Loucy (cell line): ENCODE measurements at regions not wholly inside any gene's neighbourhood (a gene's known extent, or its start where the extent isn't known, plus 50 kb on each side); places are given as distances from the start of the nearest gene placed in this dataset.

Source experiments
- H2AFZ ChIP-seq: fragments of 200-600 bp; sonication (generic); 2 replicates; pipeline ENCODE4 v1.6.0; 2016; ENCODE audit warnings: antibody characterized with exemption, mild to moderate bottlenecking, low read length, moderate library complexity
- H3F3A ChIP-seq: fragments of 200-600 bp; 2 replicates; pipeline ENCODE4 v1.6.0; 2016; ENCODE audit warnings: antibody characterized with exemption, low read depth, mild to moderate bottlenecking
- H3K27me3 ChIP-seq: fragments of 200-600 bp; sonication (generic); 2 replicates; pipeline ENCODE4 v1.6.1; 2014; ENCODE audit warnings: low read length, mild to moderate bottlenecking; ENCODE audit not compliant: insufficient read depth, poor library complexity, severe bottlenecking
- H3K36me3 ChIP-seq: fragments of 200-600 bp; sonication (generic); 2 replicates; pipeline ENCODE4 v1.6.1; 2016; ENCODE audit warnings: low read length; ENCODE audit not compliant: insufficient read depth
- H3K4me1 ChIP-seq: fragments of 200-600 bp; sonication (generic); 2 replicates; pipeline ENCODE4 v1.5.1; 2014; ENCODE audit warnings: low read length, mild to moderate bottlenecking; ENCODE audit not compliant: insufficient read depth, poor library complexity, severe bottlenecking
- H3K4me2 ChIP-seq: fragments of 200-600 bp; sonication (generic); 2 replicates; pipeline ENCODE4 v1.6.0; 2014; ENCODE audit warnings: antibody characterized with exemption, low read length, low read depth, mild to moderate bottlenecking; ENCODE audit not compliant: poor library complexity, severe bottlenecking
- H3K4me3 ChIP-seq: fragments of 200-600 bp; sonication (generic); 2 replicates; pipeline ENCODE4 v1.5.1; 2014; ENCODE audit warnings: low read length, mild to moderate bottlenecking, mixed read lengths; ENCODE audit not compliant: poor library complexity, severe bottlenecking
- H3K79me2 ChIP-seq: fragments of 200-600 bp; sonication (generic); 2 replicates; pipeline ENCODE4 v1.6.1; 2014; ENCODE audit warnings: low read length; ENCODE audit not compliant: insufficient read depth
- H3K9ac ChIP-seq: fragments of 200-600 bp; sonication (generic); 2 replicates; pipeline ENCODE4 v1.6.0; 2014; ENCODE audit warnings: mild to moderate bottlenecking, low read depth, low read length, moderate library complexity; ENCODE audit not compliant: poor library complexity, severe bottlenecking
- H3K9me2 ChIP-seq: fragments of 200-600 bp; sonication (generic); replicated peaks from 2 replicates; pipeline ENCODE4 v1.6.1; 2016; ENCODE audit warnings: low read depth, low read length, mixed read lengths
- H3K9me3 ChIP-seq: fragments of 200-600 bp; sonication (generic); 2 replicates; pipeline ENCODE4 v1.6.1; 2014; ENCODE audit warnings: mild to moderate bottlenecking, antibody characterized with exemption, low read length, low read depth; ENCODE audit not compliant: insufficient read depth
- H4K20me1 ChIP-seq: fragments of 200-600 bp; sonication (generic); 2 replicates; pipeline ENCODE4 v1.6.0; 2014; ENCODE audit warnings: antibody characterized with exemption, low read length, mild to moderate bottlenecking; ENCODE audit not compliant: insufficient read depth, poor library complexity, severe bottlenecking
- CTCF ChIP-seq: fragments of 200-600 bp; sonication (generic); conservative IDR thresholded peaks from 2 replicates; pipeline ENCODE4 v1.5.1; 2014; ENCODE audit warnings: mild to moderate bottlenecking, antibody characterized with exemption, low read length
- EZH2phosphoT487 ChIP-seq: fragments of 200-600 bp; IDR thresholded peaks from 2 replicates; pipeline ENCODE4 v1.6.1; 2018; ENCODE audit warnings: antibody characterized with exemption, mild to moderate bottlenecking, moderate library complexity, borderline replicate concordance

GRCh38 chr13:74662905-74663304 is 528.7 kb upstream of the KLF12 start:
- no peaks in the 10 kb centered on the region for H3F3A ChIP-seq
- no peaks in the 10 kb centered on the region for H3K4me1 ChIP-seq
- no peak overlapping the region for H3K4me3 ChIP-seq
- H3K9ac ChIP-seq: no peak overlapping the region
- H3K9me3 ChIP-seq: no peaks in the 10 kb centered on the region
- H3K27me3 ChIP-seq: no peaks in the 10 kb centered on the region
- H4K20me1 ChIP-seq: no peaks in the 10 kb centered on the region
- TF ChIP-seq CTCF (no peak), EZH2phosphoT487 (no peak)
- H3K79me2 ChIP-seq: no peaks in the 10 kb centered on the region
- H3K4me2 ChIP-seq: no peak overlapping the region
- no peaks in the 10 kb centered on the region for H3K9me2 ChIP-seq
- H2AFZ ChIP-seq: no peak overlapping the region
- no peaks in the 10 kb centered on the region for H3K36me3 ChIP-seq

GRCh38 chr13:74661851-74662250 is 527.6 kb upstream of the KLF12 start:
- Histone ChIP-seq H3K4me3 (no peak overlapping the region), H3K79me2 (no peaks in the 10 kb centered on the region), H3K9me3 (no peaks in the 10 kb centered on the region), H3K4me2 (no peak overlapping the region), H4K20me1 (no peaks in the 10 kb centered on the region), H3K36me3 (no peaks in the 10 kb centered on the region), H3F3A (no peaks in the 10 kb centered on the region), H2AFZ (no peak overlapping the region), H3K27me3 (no peaks in the 10 kb centered on the region), H3K4me1 (no peaks in the 10 kb centered on the region), H3K9me2 (no peaks in the 10 kb centered on the region), H3K9ac (no peak overlapping the region)
- no peak for TF ChIP-seq EZH2phosphoT487
- no peak for TF ChIP-seq CTCF

GRCh38 chr13:74657765-74658164 is 523.6 kb upstream of the KLF12 start:
- no peak overlapping the region for H3K9ac ChIP-seq
- H3K9me3 ChIP-seq: no peaks in the 10 kb centered on the region
- no peak overlapping the region for H3K4me3 ChIP-seq
- no peaks in the 10 kb centered on the region for H3K27me3 ChIP-seq
- no peaks in the 10 kb centered on the region for H3F3A ChIP-seq
- no peaks in the 10 kb centered on the region for H4K20me1 ChIP-seq
- H3K36me3 ChIP-seq: no peaks in the 10 kb centered on the region
- no peaks in the 10 kb centered on the region for H3K79me2 ChIP-seq
- H3K4me1 ChIP-seq: no peaks in the 10 kb centered on the region
- H3K9me2 ChIP-seq: no peaks in the 10 kb centered on the region
- no peak overlapping the region for H2AFZ ChIP-seq
- TF ChIP-seq CTCF: no peak
- TF ChIP-seq EZH2phosphoT487: no peak
- H3K4me2 ChIP-seq: no peak overlapping the region
